Endothelial cell of umbilical vein (primary cell): ENCODE measurements at regions not wholly inside any gene's neighbourhood (a gene's known extent, or its start where the extent isn't known, plus 50 kb on each side); places are given as distances from the start of the nearest gene placed in this dataset.

Source experiments
- BruUV-seq: library from RNA; stranded (reverse); fragments of 400-500 nt; replicated peaks from 2 replicates; lab custom pipeline; 2021; lab: Mats Ljungman, UMichigan
- CTCF ChIA-PET: fragments of 300-600, 350-600 bp; sonication (Branson Sonifier 250); formaldehyde crosslinking; loops from one replicate; lab custom pipeline; 2021; ENCODE audit warnings: antibody characterized with exemption, inconsistent platforms; lab: Charles Lee
- POLR2A ChIA-PET: fragments of 300-600, 350-600 bp; sonication (Branson Sonifier 250); formaldehyde crosslinking; loops from one replicate; lab custom pipeline; 2021; ENCODE audit warnings: antibody characterized with exemption, inconsistent platforms; lab: Charles Lee
- DNase-seq: peaks from one replicate; pipeline ENCODE4 v3.0.0-alpha.2; 2011; ENCODE audit warnings: low read depth, low spot score
- FAIRE-seq: peaks from 2 replicates; lab custom pipeline; 2011; peaks lifted over from hg19 to GRCh38; lab: Jason Lieb, UNC
- H2AFZ ChIP-seq: 2 replicates; pipeline ENCODE4 v1.6.0; 2012; ENCODE audit warnings: low read depth, low read length, control low read depth, inconsistent platforms
- H3K27ac ChIP-seq: 2 replicates; pipeline ENCODE4 v1.5.1; 2011; ENCODE audit warnings: low read depth, mild to moderate bottlenecking, control low read depth, low read length, moderate library complexity; ENCODE audit not compliant: insufficient read depth
- H3K27me3 ChIP-seq, 2 experiments: 2 replicates each; pipeline versions ENCODE4 v1.6.0 to v1.6.1; 2011; ENCODE audit warnings: low read length in 2 of 2, mixed read lengths in 1 of 2; ENCODE audit not compliant: control insufficient read depth in 2 of 2, insufficient read depth in 2 of 2
- H3K36me3 ChIP-seq, 2 experiments: 2 replicates in 1 of 2; 3 replicates in 1 of 2; pipeline ENCODE4 v1.5.1; 2011; ENCODE audit warnings: low read length in 2 of 2, mild to moderate bottlenecking in 1 of 2, moderate library complexity in 1 of 2; ENCODE audit not compliant: control insufficient read depth in 2 of 2, insufficient read depth in 2 of 2; ENCODE audit errors: extremely low read depth in 1 of 2
- H3K4me1 ChIP-seq: 3 replicates; pipeline ENCODE4 v1.5.1; 2011; ENCODE audit warnings: mild to moderate bottlenecking, low read length; ENCODE audit not compliant: control insufficient read depth, insufficient read depth; ENCODE audit errors: extremely low read depth
- H3K4me2 ChIP-seq: 2 replicates; pipeline ENCODE4 v1.6.1; 2011; ENCODE audit warnings: low read length, control low read depth, mixed read lengths; ENCODE audit not compliant: insufficient read depth
- H3K4me3 ChIP-seq, 3 experiments: fragments of 200-600 bp in 1 of 3; sonication (generic), shearing (Covaris generic) in 1 of 3; replicated peaks in 1 of 3; 2 replicates each; pipeline ENCODE4 v1.5.1; 2011 to 2016; ENCODE audit warnings: control low read depth in 3 of 3, low read length in 3 of 3, mild to moderate bottlenecking in 2 of 3, inconsistent platforms in 1 of 3, low read depth in 1 of 3, moderate library complexity in 1 of 3; ENCODE audit not compliant: insufficient read depth in 1 of 3
- H3K79me2 ChIP-seq: 2 replicates; pipeline ENCODE4 v1.6.0; 2012; ENCODE audit warnings: low read length, inconsistent platforms; ENCODE audit not compliant: control insufficient read depth, insufficient read depth
- H3K9ac ChIP-seq: replicated peaks from 2 replicates; pipeline ENCODE3; 2011; ENCODE audit warnings: low read length, control low read depth; ENCODE audit not compliant: insufficient read depth; ENCODE audit errors: extremely low read depth
- H3K9me1 ChIP-seq: replicated peaks from 3 replicates; pipeline ENCODE4 v1.6.0; 2011; ENCODE audit warnings: mild to moderate bottlenecking, low read length; ENCODE audit not compliant: control insufficient read depth, insufficient read depth; ENCODE audit errors: extremely low read depth
- H3K9me3 ChIP-seq: replicated peaks from 2 replicates; pipeline ENCODE4 v1.5.1; 2012; ENCODE audit warnings: low read length, inconsistent platforms; ENCODE audit not compliant: control insufficient read depth, insufficient read depth
- H4K20me1 ChIP-seq: replicated peaks from 2 replicates; pipeline ENCODE3; 2011; ENCODE audit warnings: mild to moderate bottlenecking, low read length; ENCODE audit not compliant: control insufficient read depth, insufficient read depth; ENCODE audit errors: extremely low read depth
- EZH2 ChIP-seq: IDR thresholded peaks from 2 replicates; pipeline ENCODE4 v1.6.1; 2012; ENCODE audit warnings: borderline replicate concordance, low read depth, mild to moderate bottlenecking, moderate library complexity, low read length, inconsistent platforms; ENCODE audit not compliant: severe bottlenecking
- FOS ChIP-seq: IDR thresholded peaks from 2 replicates; pipeline ENCODE4 v1.6.1; 2011; ENCODE audit warnings: mild to moderate bottlenecking, low read length, moderate library complexity, borderline replicate concordance; ENCODE audit not compliant: insufficient read depth
- GATA2 ChIP-seq: IDR thresholded peaks from 2 replicates; pipeline ENCODE4 v1.7.0; 2011; ENCODE audit warnings: low read depth, mild to moderate bottlenecking, moderate library complexity, mixed read lengths, low read length; ENCODE audit not compliant: insufficient read length, insufficient read depth
- JUN ChIP-seq: IDR thresholded peaks from 2 replicates; pipeline ENCODE4 v1.6.1; 2011; ENCODE audit warnings: borderline replicate concordance, low read depth; ENCODE audit not compliant: insufficient read length, insufficient read depth
- MYC ChIP-seq: IDR thresholded peaks from one replicate; pipeline ENCODE4 v1.6.1; 2011; ENCODE audit warnings: mild to moderate bottlenecking, low read depth, low read length
- POLR2A ChIP-seq: IDR thresholded peaks from 2 replicates; pipeline ENCODE4 v1.6.1; 2012; ENCODE audit warnings: low read depth, mild to moderate bottlenecking, control low read depth, low read length
- POLR2AphosphoS5 ChIP-seq: IDR thresholded peaks from 2 replicates; pipeline ENCODE4 v1.6.1; 2012; ENCODE audit warnings: low read depth, mild to moderate bottlenecking, control low read depth, low read length, moderate library complexity; ENCODE audit not compliant: insufficient read depth
- dilution Hi-C: fragments of 300-500 bp; cut with MboI; formaldehyde crosslinking; loops from one replicate; pipeline ENCODE4 v1.15.0; 2019; ENCODE audit warnings: low sequenced_read_pairs; ENCODE audit not compliant: extremely low pct_ligation_motif_present
- intact Hi-C: fragments of 100-400 bp; cut with micrococcal nuclease; formaldehyde crosslinking; loops from one replicate; pipeline ENCODE4 v1.10.0; 2022
- TF ChIP-seq, protein P1 (sequence below): IDR thresholded peaks from 2 replicates; pipeline ENCODE4 v1.6.1; 2011; ENCODE audit not compliant: insufficient read depth, insufficient read length
- TF ChIP-seq, protein P2 (sequence below), 2 donors: IDR thresholded peaks; 1 replicate in 1 of 2; 2 replicates in 1 of 2; pipeline ENCODE4 v1.5.1; 2011; ENCODE audit warnings: low read length in 2 of 2, mild to moderate bottlenecking in 2 of 2, moderate library complexity in 2 of 2, control low read depth in 1 of 2, inconsistent platforms in 1 of 2, low read depth in 1 of 2; ENCODE audit not compliant: insufficient read depth in 1 of 2; ENCODE audit errors: extremely low read depth in 1 of 2

DNA sequence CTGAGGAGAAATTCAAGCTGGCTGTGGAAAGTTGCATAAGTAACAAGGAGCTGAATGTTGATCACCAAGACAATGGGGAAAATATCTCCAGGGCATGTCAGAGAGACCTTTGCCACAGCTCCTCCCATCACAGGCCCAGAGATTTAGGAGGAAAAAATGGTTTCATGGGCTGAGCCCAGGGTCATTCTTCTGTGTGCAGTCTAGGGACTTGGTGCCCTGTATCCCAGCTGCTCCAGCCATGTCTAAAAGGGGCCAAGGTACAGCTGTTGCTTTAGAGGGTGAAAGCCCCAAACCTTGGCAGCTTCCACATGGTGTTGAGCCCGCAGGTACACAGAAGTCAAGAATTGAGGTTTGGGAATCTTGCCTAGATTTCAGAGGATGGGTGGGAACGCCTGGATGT is 439.8 kb upstream of the HNRNPA3 start:
- Histone ChIP-seq H2AFZ (no peak overlapping the region), H3K27ac (no peak overlapping the region), H3K4me2 (no peak overlapping the region), H3K79me2 (no peaks in the 10 kb centered on the region), H3K36me3 (no peaks in the 10 kb centered on the region), H3K9me1 (no peaks in the 10 kb centered on the region), H3K9ac (no peak overlapping the region), H3K27me3 (no peaks in the 10 kb centered on the region), H3K4me3 (no peak overlapping the region), H3K4me1 (no peaks in the 10 kb centered on the region), H4K20me1 (no peaks in the 10 kb centered on the region), H3K9me3 (no peaks in the 10 kb centered on the region)
- DNase-seq (no peak), FAIRE-seq (no peak)
- no TSS peak for BruUV-seq
- ChIA-PET CTCF (no interaction called here), POLR2A (no interaction called here)
- intact Hi-C loops: no loop called here
- dilution Hi-C loops: no loop called here
- TF ChIP-seq MYC (no peak), FOS (no peak), POLR2A (no peak), EZH2 (no peak), POLR2AphosphoS5 (no peak), GATA2 (no peak), JUN (no peak)
- TF ChIP-seq, protein P1, sequence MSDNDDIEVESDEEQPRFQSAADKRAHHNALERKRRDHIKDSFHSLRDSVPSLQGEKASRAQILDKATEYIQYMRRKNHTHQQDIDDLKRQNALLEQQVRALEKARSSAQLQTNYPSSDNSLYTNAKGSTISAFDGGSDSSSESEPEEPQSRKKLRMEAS: no peak
- TF ChIP-seq, protein P2, sequence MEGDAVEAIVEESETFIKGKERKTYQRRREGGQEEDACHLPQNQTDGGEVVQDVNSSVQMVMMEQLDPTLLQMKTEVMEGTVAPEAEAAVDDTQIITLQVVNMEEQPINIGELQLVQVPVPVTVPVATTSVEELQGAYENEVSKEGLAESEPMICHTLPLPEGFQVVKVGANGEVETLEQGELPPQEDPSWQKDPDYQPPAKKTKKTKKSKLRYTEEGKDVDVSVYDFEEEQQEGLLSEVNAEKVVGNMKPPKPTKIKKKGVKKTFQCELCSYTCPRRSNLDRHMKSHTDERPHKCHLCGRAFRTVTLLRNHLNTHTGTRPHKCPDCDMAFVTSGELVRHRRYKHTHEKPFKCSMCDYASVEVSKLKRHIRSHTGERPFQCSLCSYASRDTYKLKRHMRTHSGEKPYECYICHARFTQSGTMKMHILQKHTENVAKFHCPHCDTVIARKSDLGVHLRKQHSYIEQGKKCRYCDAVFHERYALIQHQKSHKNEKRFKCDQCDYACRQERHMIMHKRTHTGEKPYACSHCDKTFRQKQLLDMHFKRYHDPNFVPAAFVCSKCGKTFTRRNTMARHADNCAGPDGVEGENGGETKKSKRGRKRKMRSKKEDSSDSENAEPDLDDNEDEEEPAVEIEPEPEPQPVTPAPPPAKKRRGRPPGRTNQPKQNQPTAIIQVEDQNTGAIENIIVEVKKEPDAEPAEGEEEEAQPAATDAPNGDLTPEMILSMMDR (IDR thresholded peaks at IDR 0.05; ENCODE audit: extremely low read depth in 1 of 2, insufficient read depth in 1 of 2, low read depth in 1 of 2, low read length in 2 of 2): no peak
